ENCODE measurements at regions not wholly inside any gene's neighbourhood (a gene's known extent, or its start where the extent isn't known, plus 50 kb on each side); places are given as distances from the start of the nearest gene placed in this dataset.
A peak's percentile ranks its signal among the peaks of the same experiment; 100 is the strongest.

- no peak overlapping the region for H3K9ac ChIP-seq (ENCODE audit: low read length)
- H3K4me3 ChIP-seq (ENCODE audit: low read length): no peak overlapping the region
- no CpG with 5 or more reads among the region's 5 CpGs for WGBS (ENCODE audit: extremely low coverage, insufficient coverage, low lambda C conversion rate)
These were observed 69.0 kb upstream of the ZNF184 start for GRCh38 chr6:27541933-27542297.

GRCh38 chr6:27541212-27541932, 68.5 kb upstream of the ZNF184 start:
- H3K27me3 ChIP-seq (ENCODE audit: insufficient read depth, low read length, poor library complexity): no peaks in the 10 kb centered on the region

More at GRCh38 chr6:27541933-27542297, 69.0 kb upstream of the ZNF184 start:
- no peak overlapping the region for H2BK15ac ChIP-seq (replicated peaks; ENCODE audit: low read depth)
- H4K8ac ChIP-seq (ENCODE audit: low read depth, low read length): no peak overlapping the region
- H3K27me3 ChIP-seq (ENCODE audit: insufficient read depth, low read length, poor library complexity): no peaks in the 10 kb centered on the region
- H2AK5ac ChIP-seq (ENCODE audit: low read length): no peak overlapping the region
- no peak overlapping the region for H3K56ac ChIP-seq (ENCODE audit: low read length)
- no peak overlapping the region for H3K27ac ChIP-seq (ENCODE audit: low read depth, low read length)
- no peak for DNase-seq
- H3K4ac ChIP-seq (ENCODE audit: low read depth, low read length): no peak overlapping the region
- no peak overlapping the region for H3K4me2 ChIP-seq (ENCODE audit: low read length)
- no peak overlapping the region for H4K5ac ChIP-seq (ENCODE audit: low read length)
- no peaks in the 10 kb centered on the region for H3K79me1 ChIP-seq (ENCODE audit: low read length)
- no peaks in the 10 kb centered on the region for H3K4me1 ChIP-seq (ENCODE audit: control insufficient read depth, low read depth, low read length)
- H3K79me2 ChIP-seq (ENCODE audit: control insufficient read depth, insufficient read depth, low read length): no peaks in the 10 kb centered on the region
- H3K18ac ChIP-seq (ENCODE audit: low read length): no peak overlapping the region
- H2BK5ac ChIP-seq (ENCODE audit: low read length): no peak overlapping the region
- H3K23ac ChIP-seq (ENCODE audit: low read length): no peak overlapping the region
- no peaks in the 10 kb centered on the region for H3K36me3 ChIP-seq (ENCODE audit: control insufficient read depth, insufficient read depth, low read length)
- no peak overlapping the region for H2BK120ac ChIP-seq (ENCODE audit: low read depth, low read length)

GRCh38 chr6:27539551-27539950, 66.6 kb upstream of the ZNF184 start:
- H3K56ac ChIP-seq (ENCODE audit: low read length): no peak overlapping the region
- no peak overlapping the region for H3K18ac ChIP-seq (ENCODE audit: low read length)
- no peak overlapping the region for H3K4me3 ChIP-seq (ENCODE audit: low read length)
- H3K36me3 ChIP-seq (ENCODE audit: control insufficient read depth, insufficient read depth, low read length): no peaks in the 10 kb centered on the region
- no peak overlapping the region for H3K4me2 ChIP-seq (ENCODE audit: low read length)
- no peak overlapping the region for H3K23ac ChIP-seq (ENCODE audit: low read length)
- no peak overlapping the region for H2AK5ac ChIP-seq (ENCODE audit: low read length)
- H4K8ac ChIP-seq (ENCODE audit: low read depth, low read length): no peak overlapping the region
- no peaks in the 10 kb centered on the region for H3K79me2 ChIP-seq (ENCODE audit: control insufficient read depth, insufficient read depth, low read length)
- H3K9ac ChIP-seq (ENCODE audit: low read length): no peak overlapping the region
- H2BK15ac ChIP-seq (replicated peaks; ENCODE audit: low read depth): no peak overlapping the region
- H3K79me1 ChIP-seq (ENCODE audit: low read length): no peaks in the 10 kb centered on the region
- DNase-seq: no peak
- no CpG with 5 or more reads among the region's 13 CpGs for WGBS (ENCODE audit: extremely low coverage, insufficient coverage, low lambda C conversion rate)
- H3K27ac ChIP-seq (ENCODE audit: low read depth, low read length): no peak overlapping the region
- no peaks in the 10 kb centered on the region for H3K27me3 ChIP-seq (ENCODE audit: insufficient read depth, low read length, poor library complexity)
- no peak overlapping the region for H2BK5ac ChIP-seq (ENCODE audit: low read length)
- H3K4ac ChIP-seq (ENCODE audit: low read depth, low read length): no peak overlapping the region
- H3K4me1 ChIP-seq (ENCODE audit: control insufficient read depth, low read depth, low read length): no peaks in the 10 kb centered on the region
- H2BK120ac ChIP-seq (ENCODE audit: low read depth, low read length): no peak overlapping the region
- no peak overlapping the region for H4K5ac ChIP-seq (ENCODE audit: low read length)

More at GRCh38 chr6:27541212-27541932, 68.5 kb upstream of the ZNF184 start:
- H3K27ac ChIP-seq (ENCODE audit: low read depth, low read length): no peak overlapping the region
- H3K4me1 ChIP-seq (ENCODE audit: control insufficient read depth, low read depth, low read length): no peaks in the 10 kb centered on the region
- H3K9ac ChIP-seq (ENCODE audit: low read length): no peak overlapping the region
- WGBS (ENCODE audit: extremely low coverage, insufficient coverage, low lambda C conversion rate): no CpG with 5 or more reads among the region's 15 CpGs
- no peak overlapping the region for H3K18ac ChIP-seq (ENCODE audit: low read length)
- H3K56ac ChIP-seq (ENCODE audit: low read length): no peak overlapping the region
- H3K4me3 ChIP-seq (ENCODE audit: low read length): no peak overlapping the region
- no peak overlapping the region for H3K23ac ChIP-seq (ENCODE audit: low read length)
- H3K4me2 ChIP-seq (ENCODE audit: low read length): no peak overlapping the region
- no peaks in the 10 kb centered on the region for H3K36me3 ChIP-seq (ENCODE audit: control insufficient read depth, insufficient read depth, low read length)
- H3K79me1 ChIP-seq (ENCODE audit: low read length): no peaks in the 10 kb centered on the region
- no peak overlapping the region for H4K5ac ChIP-seq (ENCODE audit: low read length)
- peak; percentile 89 for DNase-seq
- no peaks in the 10 kb centered on the region for H3K79me2 ChIP-seq (ENCODE audit: control insufficient read depth, insufficient read depth, low read length)
- no peak overlapping the region for H2AK5ac ChIP-seq (ENCODE audit: low read length)
- H2BK5ac ChIP-seq (ENCODE audit: low read length): no peak overlapping the region
- H3K4ac ChIP-seq (ENCODE audit: low read depth, low read length): no peak overlapping the region
- no peak overlapping the region for H4K8ac ChIP-seq (ENCODE audit: low read depth, low read length)
- H2BK120ac ChIP-seq (ENCODE audit: low read depth, low read length): no peak overlapping the region
- H2BK15ac ChIP-seq (replicated peaks; ENCODE audit: low read depth): no peak overlapping the region

GRCh38 chr6:27532820-27533538, 60.1 kb upstream of the ZNF184 start:
- Histone ChIP-seq H3K23ac (ENCODE audit: low read length) (no peak overlapping the region), H2AK5ac (ENCODE audit: low read length) (no peak overlapping the region), H3K9ac (ENCODE audit: low read length) (no peak overlapping the region), H3K79me1 (ENCODE audit: low read length) (no peaks in the 10 kb centered on the region), H3K18ac (ENCODE audit: low read length) (no peak overlapping the region), H3K4me2 (ENCODE audit: low read length) (no peak overlapping the region), H3K4me1 (ENCODE audit: control insufficient read depth, low read depth, low read length) (no peaks in the 10 kb centered on the region), H3K4ac (ENCODE audit: low read depth, low read length) (no peak overlapping the region), H2BK120ac (ENCODE audit: low read depth, low read length) (no peak overlapping the region), H2BK15ac (replicated peaks; ENCODE audit: low read depth) (no peak overlapping the region), H3K79me2 (ENCODE audit: control insufficient read depth, insufficient read depth, low read length) (no peaks in the 10 kb centered on the region), H4K8ac (ENCODE audit: low read depth, low read length) (no peak overlapping the region), H3K4me3 (ENCODE audit: low read length) (no peak overlapping the region), H4K5ac (ENCODE audit: low read length) (no peak overlapping the region), H3K36me3 (ENCODE audit: control insufficient read depth, insufficient read depth, low read length) (no peaks in the 10 kb centered on the region), H3K27me3 (ENCODE audit: insufficient read depth, low read length, poor library complexity) (no peaks in the 10 kb centered on the region), H3K27ac (ENCODE audit: low read depth, low read length) (no peak overlapping the region), H3K56ac (ENCODE audit: low read length) (no peak overlapping the region), H2BK5ac (ENCODE audit: low read length) (no peak overlapping the region)
- peak; percentile 81 for DNase-seq
- WGBS (ENCODE audit: extremely low coverage, insufficient coverage, low lambda C conversion rate): no CpG with 5 or more reads among the region's 7 CpGs

- Histone ChIP-seq H3K4ac (ENCODE audit: low read depth, low read length) (no peak overlapping the region), H3K79me1 (ENCODE audit: low read length) (no peaks in the 10 kb centered on the region), H3K79me2 (ENCODE audit: control insufficient read depth, insufficient read depth, low read length) (no peaks in the 10 kb centered on the region), H3K27ac (ENCODE audit: low read depth, low read length) (no peak overlapping the region), H3K36me3 (ENCODE audit: control insufficient read depth, insufficient read depth, low read length) (no peaks in the 10 kb centered on the region), H2BK5ac (ENCODE audit: low read length) (no peak overlapping the region), H4K5ac (ENCODE audit: low read length) (no peak overlapping the region), H3K18ac (ENCODE audit: low read length) (no peak overlapping the region), H2BK15ac (replicated peaks; ENCODE audit: low read depth) (no peak overlapping the region), H3K4me1 (ENCODE audit: control insufficient read depth, low read depth, low read length) (no peaks in the 10 kb centered on the region), H2BK120ac (ENCODE audit: low read depth, low read length) (no peak overlapping the region), H3K56ac (ENCODE audit: low read length) (no peak overlapping the region), H3K9ac (ENCODE audit: low read length) (no peak overlapping the region), H3K4me3 (ENCODE audit: low read length) (no peak overlapping the region), H2AK5ac (ENCODE audit: low read length) (no peak overlapping the region), H4K8ac (ENCODE audit: low read depth, low read length) (no peak overlapping the region), H3K4me2 (ENCODE audit: low read length) (no peak overlapping the region), H3K23ac (ENCODE audit: low read length) (no peak overlapping the region), H3K27me3 (ENCODE audit: insufficient read depth, low read length, poor library complexity) (no peaks in the 10 kb centered on the region)
- DNase-seq: no peak
- no CpG with 5 or more reads among the region's 17 CpGs for WGBS (ENCODE audit: extremely low coverage, insufficient coverage, low lambda C conversion rate)
These were observed 59.0 kb upstream of the ZNF184 start for GRCh38 chr6:27531772-27532459.
